H1 (cell line): ENCODE measurements at regions not wholly inside any gene's neighbourhood (a gene's known extent, or its start where the extent isn't known, plus 50 kb on each side); places are given as distances from the start of the nearest gene placed in this dataset.

Source experiments
- CTCF ChIA-PET: fragments of 300-600 bp; sonication (Branson Sonifier 250); formaldehyde crosslinking; loops from one replicate; lab custom pipeline; 2021; ENCODE audit not compliant: partially characterized antibody; lab: Charles Lee
- POLR2A ChIA-PET: fragments of 300-600 bp; sonication (Branson Sonifier 250); formaldehyde crosslinking; loops from one replicate; lab custom pipeline; 2021; ENCODE audit warnings: inconsistent platforms; ENCODE audit not compliant: partially characterized antibody; lab: Charles Lee
- DNase-seq, 2 experiments: peaks; one replicate each; pipeline versions ENCODE4 v3.0.0 to v3.0.0-alpha.2; 2010 to 2022; ENCODE audit warnings: low spot score in 2 of 2, low read depth in 1 of 2, mixed read lengths in 1 of 2
- FAIRE-seq: peaks from 2 replicates; lab custom pipeline; 2011; peaks lifted over from hg19 to GRCh38; lab: Jason Lieb, UNC
- H2AFZ ChIP-seq: 2 replicates; pipeline ENCODE4 v1.8.1; 2012; ENCODE audit warnings: low read length, inconsistent platforms
- H2AK5ac ChIP-seq: 2 replicates; pipeline ENCODE4 v1.6.1; 2013; ENCODE audit warnings: low read depth, low read length
- H2BK120ac ChIP-seq: replicated peaks from 2 replicates; pipeline ENCODE3; 2013; ENCODE audit warnings: low read depth, low read length, inconsistent platforms
- H2BK12ac ChIP-seq: 2 replicates; pipeline ENCODE4 v1.6.1; 2013; ENCODE audit warnings: low read depth, low read length
- H2BK15ac ChIP-seq: 2 replicates; pipeline ENCODE4 v1.6.1; 2013; ENCODE audit warnings: low read length
- H2BK20ac ChIP-seq: 2 replicates; pipeline ENCODE4 v1.6.1; 2013; ENCODE audit warnings: low read length
- H2BK5ac ChIP-seq: 2 replicates; pipeline ENCODE4 v1.6.1; 2013; ENCODE audit warnings: low read depth, low read length
- H3K14ac ChIP-seq: 2 replicates; pipeline ENCODE4 v1.6.1; 2013; ENCODE audit warnings: inconsistent platforms; ENCODE audit not compliant: insufficient read length
- H3K18ac ChIP-seq: 2 replicates; pipeline ENCODE4 v1.6.1; 2013; ENCODE audit warnings: low read length; ENCODE audit errors: extremely low read depth
- H3K23ac ChIP-seq: 2 replicates; pipeline ENCODE4 v1.6.1; 2013; ENCODE audit warnings: inconsistent platforms; ENCODE audit not compliant: insufficient read length
- H3K23me2 ChIP-seq: 2 replicates; pipeline ENCODE4 v1.6.1; 2013; ENCODE audit warnings: low read depth, low read length
- H3K27ac ChIP-seq: 2 replicates; pipeline ENCODE4 v1.6.1; 2011; ENCODE audit warnings: low read depth, low read length, inconsistent platforms
- H3K27me3 ChIP-seq, 4 experiments: replicated peaks in 1 of 4; 1 replicate in 1 of 4; 2 replicates in 3 of 4; pipeline versions ENCODE4 v1.6.1 to v1.8.1; 2011 to 2013; ENCODE audit warnings: low read length in 3 of 4, mild to moderate bottlenecking in 3 of 4, inconsistent platforms in 2 of 4, mixed read lengths in 2 of 4, moderate library complexity in 1 of 4; ENCODE audit not compliant: control insufficient read depth in 3 of 4, insufficient read depth in 3 of 4; ENCODE audit errors: extremely low read depth in 1 of 4
- H3K36me3 ChIP-seq, 4 experiments: 2 replicates each; pipeline versions ENCODE4 v1.6.1 to v1.8.1; 2011 to 2013; ENCODE audit warnings: mild to moderate bottlenecking in 4 of 4, low read length in 3 of 4, moderate library complexity in 2 of 4, control low read depth in 1 of 4, inconsistent platforms in 1 of 4; ENCODE audit not compliant: insufficient read depth in 4 of 4, control insufficient read depth in 2 of 4
- H3K4ac ChIP-seq: replicated peaks from 2 replicates; pipeline ENCODE3; 2013; ENCODE audit warnings: low read length, low read depth, mixed read lengths, inconsistent platforms; ENCODE audit not compliant: insufficient read length
- H3K4me1 ChIP-seq, 4 experiments: replicated peaks in 1 of 4; 1 replicate in 1 of 4; 2 replicates in 3 of 4; pipeline versions ENCODE4 v1.6.1 to v1.8.1; 2011 to 2013; ENCODE audit warnings: low read length in 3 of 4, inconsistent platforms in 2 of 4, mixed read lengths in 1 of 4; ENCODE audit not compliant: insufficient read depth in 4 of 4, control insufficient read depth in 3 of 4
- H3K4me2 ChIP-seq, 2 experiments: 2 replicates each; pipeline versions ENCODE4 v1.6.1 to v1.8.1; 2011 to 2013; ENCODE audit warnings: low read depth in 2 of 2, low read length in 2 of 2, control low read depth in 1 of 2, inconsistent platforms in 1 of 2, mild to moderate bottlenecking in 1 of 2; ENCODE audit not compliant: insufficient read depth in 1 of 2
- H3K4me3 ChIP-seq, 4 experiments: fragments of 200-600, 300-600 bp in 1 of 4; sonication (generic), shearing (Covaris generic), sonication (Bioruptor Twin) in 1 of 4; 2 replicates each; pipeline versions ENCODE4 v1.5.1 to v1.8.1; 2011 to 2016; ENCODE audit warnings: low read length in 4 of 4, low read depth in 3 of 4, control low read depth in 2 of 4, inconsistent platforms in 2 of 4, mild to moderate bottlenecking in 2 of 4, mixed read lengths in 1 of 4, moderate library complexity in 1 of 4; ENCODE audit not compliant: insufficient read depth in 2 of 4; ENCODE audit errors: extremely low read depth in 1 of 4
- H3K56ac ChIP-seq: replicated peaks from 2 replicates; pipeline ENCODE3; 2013; ENCODE audit warnings: low read depth, mild to moderate bottlenecking, mixed read lengths, low read length, inconsistent platforms; ENCODE audit not compliant: insufficient read length
- H3K79me1 ChIP-seq: 2 replicates; pipeline ENCODE4 v1.6.1; 2013; ENCODE audit warnings: low read depth, low read length, control low read depth
- H3K79me2 ChIP-seq, 2 experiments: 2 replicates each; pipeline versions ENCODE4 v1.6.1 to v1.8.1; 2012 to 2013; ENCODE audit warnings: low read length in 2 of 2, mild to moderate bottlenecking in 2 of 2, inconsistent platforms in 1 of 2; ENCODE audit not compliant: insufficient read depth in 2 of 2, control insufficient read depth in 1 of 2
- H3K9ac ChIP-seq, 4 experiments: replicated peaks in 1 of 4; 1 replicate in 1 of 4; 2 replicates in 3 of 4; pipeline versions ENCODE4 v1.6.1 to v1.8.1; 2011 to 2013; ENCODE audit warnings: low read depth in 3 of 4, low read length in 3 of 4, control low read depth in 2 of 4, mild to moderate bottlenecking in 2 of 4, moderate library complexity in 2 of 4, inconsistent platforms in 1 of 4; ENCODE audit errors: extremely low read depth in 1 of 4
- H3K9me3 ChIP-seq, 2 experiments: 2 replicates each; pipeline versions ENCODE4 v1.6.1 to v1.8.1; 2012 to 2013; ENCODE audit warnings: mild to moderate bottlenecking in 2 of 2, moderate library complexity in 2 of 2, control low read depth in 1 of 2, inconsistent platforms in 1 of 2, low read depth in 1 of 2, low read length in 1 of 2, mixed read lengths in 1 of 2; ENCODE audit not compliant: insufficient read depth in 2 of 2
- H4K20me1 ChIP-seq, 2 experiments: replicated peaks in 1 of 2; 2 replicates each; pipeline versions ENCODE3 to v1.8.1; 2011 to 2013; ENCODE audit warnings: inconsistent platforms in 2 of 2, low read length in 2 of 2, mild to moderate bottlenecking in 1 of 2; ENCODE audit not compliant: insufficient read depth in 2 of 2, control insufficient read depth in 1 of 2
- H4K5ac ChIP-seq: 2 replicates; pipeline ENCODE4 v1.6.1; 2013; ENCODE audit warnings: low read length, low read depth, mixed read lengths, inconsistent platforms; ENCODE audit not compliant: insufficient read length
- H4K8ac ChIP-seq: 2 replicates; pipeline ENCODE4 v1.8.0; 2013; ENCODE audit warnings: mild to moderate bottlenecking, moderate library complexity, low read length, inconsistent platforms; ENCODE audit not compliant: insufficient read depth; ENCODE audit errors: extremely low read depth
- H4K91ac ChIP-seq: replicated peaks from 2 replicates; pipeline ENCODE3; 2013; ENCODE audit warnings: low read length, mixed read lengths, inconsistent platforms; ENCODE audit not compliant: insufficient read length
- BCL11A ChIP-seq, 2 experiments: IDR thresholded peaks; one replicate each; pipeline ENCODE4 v1.6.1; 2011; ENCODE audit warnings: low read depth in 2 of 2, low read length in 2 of 2, mild to moderate bottlenecking in 2 of 2
- BRCA1 ChIP-seq: IDR thresholded peaks from 2 replicates; pipeline ENCODE4 v1.6.1; 2012; ENCODE audit warnings: low read depth, low read length, improper control_type of control experiment
- CBX8 ChIP-seq: fragments of 300-800, 300-1000 bp; sonication (generic); IDR thresholded peaks from 2 replicates; pipeline ENCODE4 v1.7.1; 2016; ENCODE audit warnings: low read depth, low read length, borderline replicate concordance
- CHD1 ChIP-seq: IDR thresholded peaks from 2 replicates; pipeline ENCODE4 v1.6.1; 2012; ENCODE audit warnings: low read depth, low read length, improper control_type of control experiment
- CHD2 ChIP-seq: IDR thresholded peaks from 2 replicates; pipeline ENCODE4 v1.6.1; 2012; ENCODE audit warnings: low read length, improper control_type of control experiment
- GTF2F1 ChIP-seq: IDR thresholded peaks from 2 replicates; pipeline ENCODE4 v1.6.1; 2012; ENCODE audit warnings: low read depth, low read length, improper control_type of control experiment, borderline replicate concordance
- HDAC6 ChIP-seq: IDR thresholded peaks from one replicate; pipeline ENCODE4 v1.7.1; 2012; ENCODE audit warnings: low read depth, mild to moderate bottlenecking, inconsistent platforms, low read length, moderate library complexity
- KDM1A ChIP-seq: fragments of 200-600, 300-600 bp; sonication (generic); IDR thresholded peaks from 2 replicates; pipeline ENCODE4 v1.7.1; 2016; ENCODE audit warnings: mild to moderate bottlenecking, low read length, borderline replicate concordance
- NANOG ChIP-seq: IDR thresholded peaks from 2 replicates; pipeline ENCODE4 v1.6.1; 2011; ENCODE audit warnings: low read length, low read depth, mild to moderate bottlenecking, inconsistent platforms; ENCODE audit not compliant: insufficient read depth, poor library complexity, severe bottlenecking
- POLR2AphosphoS5 ChIP-seq: IDR thresholded peaks from 2 replicates; pipeline ENCODE4 v1.6.1; 2011; ENCODE audit warnings: low read depth, low read length
- POU5F1 ChIP-seq: IDR thresholded peaks from 2 replicates; pipeline ENCODE4 v1.6.1; 2011; ENCODE audit warnings: low read depth, mild to moderate bottlenecking, low read length, moderate library complexity
- RFX5 ChIP-seq: IDR thresholded peaks from 2 replicates; pipeline ENCODE4 v1.6.1; 2011; ENCODE audit warnings: low read depth, low read length, improper control_type of control experiment, borderline replicate concordance
- SIRT6 ChIP-seq: IDR thresholded peaks from one replicate; pipeline ENCODE4 v1.7.1; 2012; ENCODE audit warnings: low read length, inconsistent platforms
- SIX5 ChIP-seq: IDR thresholded peaks from 2 replicates; pipeline ENCODE4 v1.6.1; 2011; ENCODE audit warnings: mild to moderate bottlenecking, low read depth, low read length
- SP4 ChIP-seq: IDR thresholded peaks from 2 replicates; pipeline ENCODE4 v1.6.1; 2012; ENCODE audit warnings: low read length, inconsistent platforms
- TCF12 ChIP-seq: IDR thresholded peaks from 2 replicates; pipeline ENCODE4 v1.6.1; 2011; ENCODE audit warnings: low read depth, mild to moderate bottlenecking, low read length
- WGBS, 2 experiments: shearing (Covaris generic) in 1 of 2; methylation state at CpG; one replicate each; pipeline versions ENCODE4 v1.1.6 to v1.1.7; 2013 to 2015; ENCODE audit warnings: low lambda C conversion rate in 2 of 2, mixed read lengths in 2 of 2, inconsistent platforms in 1 of 2, low coverage in 1 of 2, missing lambda C conversion rate in 1 of 2; ENCODE audit not compliant: insufficient replicate concordance in 2 of 2, insufficient coverage in 1 of 2, insufficient read length in 1 of 2; ENCODE audit errors: extremely low coverage in 1 of 2, missing lambda C conversion rate in 1 of 2; 5-methylcytosine and 5-hydroxymethylcytosine counted together
- TF ChIP-seq, protein P1 (sequence below): IDR thresholded peaks from 2 replicates; pipeline ENCODE4 v1.6.1; 2012; ENCODE audit warnings: inconsistent platforms

DNA sequence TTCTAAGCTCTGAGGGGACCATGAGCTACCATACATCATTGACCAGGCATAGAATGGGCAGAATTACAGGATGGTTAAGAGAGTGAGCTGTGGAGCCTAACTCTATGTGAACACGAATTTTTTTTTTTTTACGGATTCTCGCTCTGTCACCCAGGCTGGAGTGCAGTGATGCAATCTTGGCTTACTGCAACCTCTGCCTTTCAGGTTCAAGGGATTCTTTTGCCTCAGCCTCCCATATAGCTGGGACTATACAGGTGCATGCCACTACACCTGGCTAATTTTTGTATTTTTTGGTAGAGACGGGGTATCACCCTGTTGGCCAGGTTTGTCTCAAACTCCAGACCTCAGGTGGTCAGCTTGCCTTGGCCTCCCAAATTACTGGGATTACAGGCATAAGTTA lies 72.8 kb upstream of the PCAT7 start:
- no peak overlapping the region for H2BK5ac ChIP-seq
- H3K4me2 ChIP-seq = no peak overlapping the region
- WGBS, 2 experiments = 100% methylated on average over 4 of the region's 4 CpGs; no CpG with 5 or more reads in 1 of the 2 experiments
- H3K27ac ChIP-seq = no peak overlapping the region
- H4K91ac ChIP-seq = no peak overlapping the region
- H3K4me3 ChIP-seq = no peak overlapping the region
- H3K79me2 ChIP-seq = no peaks in the 10 kb centered on the region
- POLR2A ChIA-PET = interaction anchor here (0.8 kb wide), 1 partner anchor 413 kb away, joined by 3 read pairs; no protein-coding TSS in a partner anchor
- DNase-seq (no peak), FAIRE-seq (no peak)
- no peaks in the 10 kb centered on the region for H4K20me1 ChIP-seq
- no peak overlapping the region for H3K23ac ChIP-seq
- H2BK20ac ChIP-seq = no peak overlapping the region
- H4K8ac ChIP-seq = no peak overlapping the region; the same call in 1 of the 2 replicates
- no peaks in the 10 kb centered on the region for H3K23me2 ChIP-seq
- H3K56ac ChIP-seq = no peak overlapping the region
- H3K36me3 ChIP-seq = no peaks in the 10 kb centered on the region
- no peaks in the 10 kb centered on the region for H3K27me3 ChIP-seq
- H3K4me1 ChIP-seq = no peaks in the 10 kb centered on the region
- H3K18ac ChIP-seq = no peak overlapping the region
- no peaks in the 10 kb centered on the region for H3K79me1 ChIP-seq
- CTCF ChIA-PET = no interaction called here
- H3K9me3 ChIP-seq = no peaks in the 10 kb centered on the region; a peak in 1 of 4 replicates
- H2BK120ac ChIP-seq = no peak overlapping the region
- no peak overlapping the region for H3K9ac ChIP-seq
- H3K4ac ChIP-seq = no peak overlapping the region
- no peak overlapping the region for H2AFZ ChIP-seq
- no peak overlapping the region for H2BK15ac ChIP-seq
- H4K5ac ChIP-seq = no peak overlapping the region
- no peak overlapping the region for H3K14ac ChIP-seq
- H2BK12ac ChIP-seq = no peak overlapping the region
- H2AK5ac ChIP-seq = no peak overlapping the region
- no peak for TF ChIP-seq CBX8
- no peak for TF ChIP-seq HDAC6
- TF ChIP-seq SIRT6 = no peak
- TF ChIP-seq NANOG = no peak
- no peak for TF ChIP-seq CHD2
- TF ChIP-seq POU5F1 = no peak
- no peak for TF ChIP-seq TCF12
- no peak for TF ChIP-seq SIX5
- no peak for TF ChIP-seq RFX5
- TF ChIP-seq BCL11A (IDR thresholded peaks at IDR 0.05; ENCODE audit: low read depth in 2 of 2, low read length in 2 of 2) = no peak
- TF ChIP-seq SP4 = no peak
- no peak for TF ChIP-seq CHD1
- TF ChIP-seq, protein P1, sequence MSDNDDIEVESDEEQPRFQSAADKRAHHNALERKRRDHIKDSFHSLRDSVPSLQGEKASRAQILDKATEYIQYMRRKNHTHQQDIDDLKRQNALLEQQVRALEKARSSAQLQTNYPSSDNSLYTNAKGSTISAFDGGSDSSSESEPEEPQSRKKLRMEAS = no peak
- TF ChIP-seq GTF2F1 = no peak
- no peak for TF ChIP-seq BRCA1
- TF ChIP-seq POLR2AphosphoS5 = no peak
- TF ChIP-seq KDM1A = no peak
